H1 (cell line): ENCODE measurements at regions not wholly inside any gene's neighbourhood (a gene's known extent, or its start where the extent isn't known, plus 50 kb on each side); places are given as distances from the start of the nearest gene placed in this dataset.

Experiments
- CTCF ChIA-PET: fragments of 300-600 bp; sonication (Branson Sonifier 250); formaldehyde crosslinking; loops from one replicate; lab custom pipeline; 2021; ENCODE audit not compliant: partially characterized antibody; lab: Charles Lee
- POLR2A ChIA-PET: fragments of 300-600 bp; sonication (Branson Sonifier 250); formaldehyde crosslinking; loops from one replicate; lab custom pipeline; 2021; ENCODE audit warnings: inconsistent platforms; ENCODE audit not compliant: partially characterized antibody; lab: Charles Lee
- DNase-seq, 2 experiments: peaks; one replicate each; pipeline versions ENCODE4 v3.0.0 to v3.0.0-alpha.2; 2010 to 2022; ENCODE audit warnings: low spot score in 2 of 2, low read depth in 1 of 2, mixed read lengths in 1 of 2
- FAIRE-seq: peaks from 2 replicates; lab custom pipeline; 2011; peaks lifted over from hg19 to GRCh38; lab: Jason Lieb, UNC
- H2AFZ ChIP-seq: 2 replicates; pipeline ENCODE4 v1.8.1; 2012; ENCODE audit warnings: low read length, inconsistent platforms
- H2AK5ac ChIP-seq: 2 replicates; pipeline ENCODE4 v1.6.1; 2013; ENCODE audit warnings: low read depth, low read length
- H2BK120ac ChIP-seq: replicated peaks from 2 replicates; pipeline ENCODE3; 2013; ENCODE audit warnings: low read depth, low read length, inconsistent platforms
- H2BK12ac ChIP-seq: 2 replicates; pipeline ENCODE4 v1.6.1; 2013; ENCODE audit warnings: low read depth, low read length
- H2BK15ac ChIP-seq: 2 replicates; pipeline ENCODE4 v1.6.1; 2013; ENCODE audit warnings: low read length
- H2BK20ac ChIP-seq: 2 replicates; pipeline ENCODE4 v1.6.1; 2013; ENCODE audit warnings: low read length
- H2BK5ac ChIP-seq: 2 replicates; pipeline ENCODE4 v1.6.1; 2013; ENCODE audit warnings: low read depth, low read length
- H3K14ac ChIP-seq: 2 replicates; pipeline ENCODE4 v1.6.1; 2013; ENCODE audit warnings: inconsistent platforms; ENCODE audit not compliant: insufficient read length
- H3K18ac ChIP-seq: 2 replicates; pipeline ENCODE4 v1.6.1; 2013; ENCODE audit warnings: low read length; ENCODE audit errors: extremely low read depth
- H3K23ac ChIP-seq: 2 replicates; pipeline ENCODE4 v1.6.1; 2013; ENCODE audit warnings: inconsistent platforms; ENCODE audit not compliant: insufficient read length
- H3K23me2 ChIP-seq: 2 replicates; pipeline ENCODE4 v1.6.1; 2013; ENCODE audit warnings: low read depth, low read length
- H3K27ac ChIP-seq: 2 replicates; pipeline ENCODE4 v1.6.1; 2011; ENCODE audit warnings: low read depth, low read length, inconsistent platforms
- H3K27me3 ChIP-seq, 4 experiments: replicated peaks in 1 of 4; 1 replicate in 1 of 4; 2 replicates in 3 of 4; pipeline versions ENCODE4 v1.6.1 to v1.8.1; 2011 to 2013; ENCODE audit warnings: low read length in 3 of 4, mild to moderate bottlenecking in 3 of 4, inconsistent platforms in 2 of 4, mixed read lengths in 2 of 4, moderate library complexity in 1 of 4; ENCODE audit not compliant: control insufficient read depth in 3 of 4, insufficient read depth in 3 of 4; ENCODE audit errors: extremely low read depth in 1 of 4
- H3K36me3 ChIP-seq, 4 experiments: 2 replicates each; pipeline versions ENCODE4 v1.6.1 to v1.8.1; 2011 to 2013; ENCODE audit warnings: mild to moderate bottlenecking in 4 of 4, low read length in 3 of 4, moderate library complexity in 2 of 4, control low read depth in 1 of 4, inconsistent platforms in 1 of 4; ENCODE audit not compliant: insufficient read depth in 4 of 4, control insufficient read depth in 2 of 4
- H3K4ac ChIP-seq: replicated peaks from 2 replicates; pipeline ENCODE3; 2013; ENCODE audit warnings: low read length, low read depth, mixed read lengths, inconsistent platforms; ENCODE audit not compliant: insufficient read length
- H3K4me1 ChIP-seq, 4 experiments: replicated peaks in 1 of 4; 1 replicate in 1 of 4; 2 replicates in 3 of 4; pipeline versions ENCODE4 v1.6.1 to v1.8.1; 2011 to 2013; ENCODE audit warnings: low read length in 3 of 4, inconsistent platforms in 2 of 4, mixed read lengths in 1 of 4; ENCODE audit not compliant: insufficient read depth in 4 of 4, control insufficient read depth in 3 of 4
- H3K4me2 ChIP-seq, 2 experiments: 2 replicates each; pipeline versions ENCODE4 v1.6.1 to v1.8.1; 2011 to 2013; ENCODE audit warnings: low read depth in 2 of 2, low read length in 2 of 2, control low read depth in 1 of 2, inconsistent platforms in 1 of 2, mild to moderate bottlenecking in 1 of 2; ENCODE audit not compliant: insufficient read depth in 1 of 2
- H3K4me3 ChIP-seq, 4 experiments: fragments of 200-600, 300-600 bp in 1 of 4; sonication (generic), shearing (Covaris generic), sonication (Bioruptor Twin) in 1 of 4; 2 replicates each; pipeline versions ENCODE4 v1.5.1 to v1.8.1; 2011 to 2016; ENCODE audit warnings: low read length in 4 of 4, low read depth in 3 of 4, control low read depth in 2 of 4, inconsistent platforms in 2 of 4, mild to moderate bottlenecking in 2 of 4, mixed read lengths in 1 of 4, moderate library complexity in 1 of 4; ENCODE audit not compliant: insufficient read depth in 2 of 4; ENCODE audit errors: extremely low read depth in 1 of 4
- H3K56ac ChIP-seq: replicated peaks from 2 replicates; pipeline ENCODE3; 2013; ENCODE audit warnings: low read depth, mild to moderate bottlenecking, mixed read lengths, low read length, inconsistent platforms; ENCODE audit not compliant: insufficient read length
- H3K79me1 ChIP-seq: 2 replicates; pipeline ENCODE4 v1.6.1; 2013; ENCODE audit warnings: low read depth, low read length, control low read depth
- H3K79me2 ChIP-seq, 2 experiments: 2 replicates each; pipeline versions ENCODE4 v1.6.1 to v1.8.1; 2012 to 2013; ENCODE audit warnings: low read length in 2 of 2, mild to moderate bottlenecking in 2 of 2, inconsistent platforms in 1 of 2; ENCODE audit not compliant: insufficient read depth in 2 of 2, control insufficient read depth in 1 of 2
- H3K9ac ChIP-seq, 4 experiments: replicated peaks in 1 of 4; 1 replicate in 1 of 4; 2 replicates in 3 of 4; pipeline versions ENCODE4 v1.6.1 to v1.8.1; 2011 to 2013; ENCODE audit warnings: low read depth in 3 of 4, low read length in 3 of 4, control low read depth in 2 of 4, mild to moderate bottlenecking in 2 of 4, moderate library complexity in 2 of 4, inconsistent platforms in 1 of 4; ENCODE audit errors: extremely low read depth in 1 of 4
- H3K9me3 ChIP-seq, 2 experiments: 2 replicates each; pipeline versions ENCODE4 v1.6.1 to v1.8.1; 2012 to 2013; ENCODE audit warnings: mild to moderate bottlenecking in 2 of 2, moderate library complexity in 2 of 2, control low read depth in 1 of 2, inconsistent platforms in 1 of 2, low read depth in 1 of 2, low read length in 1 of 2, mixed read lengths in 1 of 2; ENCODE audit not compliant: insufficient read depth in 2 of 2
- H4K20me1 ChIP-seq, 2 experiments: replicated peaks in 1 of 2; 2 replicates each; pipeline versions ENCODE3 to v1.8.1; 2011 to 2013; ENCODE audit warnings: inconsistent platforms in 2 of 2, low read length in 2 of 2, mild to moderate bottlenecking in 1 of 2; ENCODE audit not compliant: insufficient read depth in 2 of 2, control insufficient read depth in 1 of 2
- H4K5ac ChIP-seq: 2 replicates; pipeline ENCODE4 v1.6.1; 2013; ENCODE audit warnings: low read length, low read depth, mixed read lengths, inconsistent platforms; ENCODE audit not compliant: insufficient read length
- H4K8ac ChIP-seq: 2 replicates; pipeline ENCODE4 v1.8.0; 2013; ENCODE audit warnings: mild to moderate bottlenecking, moderate library complexity, low read length, inconsistent platforms; ENCODE audit not compliant: insufficient read depth; ENCODE audit errors: extremely low read depth
- H4K91ac ChIP-seq: replicated peaks from 2 replicates; pipeline ENCODE3; 2013; ENCODE audit warnings: low read length, mixed read lengths, inconsistent platforms; ENCODE audit not compliant: insufficient read length
- ATF3 ChIP-seq: IDR thresholded peaks from 2 replicates; pipeline ENCODE4 v1.6.1; 2011; ENCODE audit warnings: low read depth, mild to moderate bottlenecking, low read length; ENCODE audit not compliant: insufficient read depth
- HDAC2 ChIP-seq, 2 experiments: fragments of 300-600 bp in 1 of 2; sonication (generic) in 1 of 2; IDR thresholded peaks; 2 replicates each; pipeline ENCODE4 v1.6.1; 2011 to 2012; ENCODE audit warnings: low read depth in 2 of 2, low read length in 2 of 2, mild to moderate bottlenecking in 2 of 2, moderate library complexity in 2 of 2, borderline replicate concordance in 1 of 2, inconsistent platforms in 1 of 2
- KDM5A ChIP-seq: fragments of 200-600 bp; IDR thresholded peaks from 2 replicates; pipeline ENCODE4 v1.7.1; 2012; ENCODE audit warnings: mild to moderate bottlenecking, low read length, inconsistent platforms, mixed read lengths
- NANOG ChIP-seq: IDR thresholded peaks from 2 replicates; pipeline ENCODE4 v1.6.1; 2011; ENCODE audit warnings: low read length, low read depth, mild to moderate bottlenecking, inconsistent platforms; ENCODE audit not compliant: insufficient read depth, poor library complexity, severe bottlenecking
- POLR2AphosphoS5 ChIP-seq: IDR thresholded peaks from 2 replicates; pipeline ENCODE4 v1.6.1; 2011; ENCODE audit warnings: low read depth, low read length
- RBBP5 ChIP-seq: IDR thresholded peaks from 2 replicates; pipeline ENCODE4 v1.7.1; 2012; ENCODE audit warnings: low read depth, mild to moderate bottlenecking, inconsistent platforms, low read length, moderate library complexity, borderline replicate concordance
- SAP30 ChIP-seq: fragments of 300-600 bp; sonication (generic); IDR thresholded peaks from 2 replicates; pipeline ENCODE4 v1.7.1; 2012; ENCODE audit warnings: low read length, moderate library complexity, mild to moderate bottlenecking, inconsistent platforms; ENCODE audit not compliant: insufficient read depth, insufficient replicate concordance
- SIN3A ChIP-seq, 2 experiments: IDR thresholded peaks in 1 of 2; conservative IDR thresholded peaks in 1 of 2; 2 replicates each; pipeline ENCODE4 v1.6.1; 2011 to 2012; ENCODE audit warnings: low read length in 2 of 2, improper control_type of control experiment in 1 of 2, low read depth in 1 of 2, mild to moderate bottlenecking in 1 of 2
- SP4 ChIP-seq: IDR thresholded peaks from 2 replicates; pipeline ENCODE4 v1.6.1; 2012; ENCODE audit warnings: low read length, inconsistent platforms
- ZNF274 ChIP-seq: IDR thresholded peaks from 2 replicates; pipeline ENCODE4 v1.7.0; 2012; ENCODE audit warnings: low read length, borderline replicate concordance; ENCODE audit errors: extremely low read depth
- WGBS, 2 experiments: shearing (Covaris generic) in 1 of 2; methylation state at CpG; one replicate each; pipeline versions ENCODE4 v1.1.6 to v1.1.7; 2013 to 2015; ENCODE audit warnings: low lambda C conversion rate in 2 of 2, mixed read lengths in 2 of 2, inconsistent platforms in 1 of 2, low coverage in 1 of 2, missing lambda C conversion rate in 1 of 2; ENCODE audit not compliant: insufficient replicate concordance in 2 of 2, insufficient coverage in 1 of 2, insufficient read length in 1 of 2; ENCODE audit errors: extremely low coverage in 1 of 2, missing lambda C conversion rate in 1 of 2; 5-methylcytosine and 5-hydroxymethylcytosine counted together
- TF ChIP-seq, protein P1 (sequence below): IDR thresholded peaks from 2 replicates; pipeline ENCODE4 v1.6.1; 2012; ENCODE audit warnings: low read length, inconsistent platforms

DNA sequence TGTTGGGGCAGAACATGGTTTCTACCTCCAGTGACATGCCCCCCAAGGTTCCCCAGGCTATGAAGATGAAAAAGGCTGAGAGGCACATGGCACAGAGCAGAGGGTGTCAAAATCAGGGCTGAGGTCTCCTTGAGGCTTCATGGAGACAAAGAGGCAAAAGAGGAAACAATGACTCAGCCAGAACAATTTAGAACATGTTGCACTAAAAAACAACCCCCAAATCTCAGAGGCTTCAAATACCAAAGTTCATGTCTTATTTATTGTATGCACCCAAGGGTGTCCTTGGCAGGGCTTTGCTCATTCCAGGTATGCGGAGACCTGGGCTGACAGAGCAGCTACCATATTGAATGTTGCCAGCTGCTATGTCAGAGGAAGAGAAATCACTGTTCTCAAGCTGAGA is 964.1 kb downstream of the GRID1 start:
- Histone ChIP-seq H3K56ac (no peak overlapping the region), H3K9me3 (no peaks in the 10 kb centered on the region), H3K23me2 (no peaks in the 10 kb centered on the region; the same call in 1 of the 2 replicates), H2BK120ac (no peak overlapping the region), H3K36me3 (no peaks in the 10 kb centered on the region), H3K4ac (no peak overlapping the region), H2AK5ac (no peak overlapping the region), H3K27ac (no peak overlapping the region), H4K91ac (no peak overlapping the region), H2BK12ac (no peak overlapping the region), H2BK5ac (no peak overlapping the region), H4K5ac (no peak overlapping the region), H2BK15ac (no peak overlapping the region), H3K79me1 (no peaks in the 10 kb centered on the region), H2BK20ac (no peak overlapping the region), H3K14ac (no peak overlapping the region), H3K79me2 (no peaks in the 10 kb centered on the region), H3K18ac (no peak overlapping the region), H3K4me1 (peaks cover 0 to 4% (median 0%) of the 10 kb centered on the region in 4 experiments; a peak in 1 of 7 replicates), H3K23ac (no peak overlapping the region), H4K8ac (no peak overlapping the region), H3K9ac (no peak overlapping the region), H3K4me3 (no peak overlapping the region), H3K27me3 (no peaks in the 10 kb centered on the region; a peak in 1 of 7 replicates), H3K4me2 (no peak overlapping the region), H4K20me1 (no peaks in the 10 kb centered on the region), H2AFZ (no peak overlapping the region)
- ChIA-PET POLR2A (no interaction called here), CTCF (no interaction called here)
- 94% methylated on average over 1 of the region's 1 CpG; no CpG with 5 or more reads in 1 of the 2 experiments for WGBS, 2 experiments
- DNase-seq (no peak), FAIRE-seq (no peak)
- TF ChIP-seq POLR2AphosphoS5 (no peak), SAP30 (no peak), RBBP5 (no peak), KDM5A (no peak), SP4 (no peak), ATF3 (no peak), NANOG (no peak), HDAC2 (IDR thresholded peaks at IDR 0.05; ENCODE audit: borderline replicate concordance in 1 of 2, low read depth in 2 of 2, low read length in 2 of 2) (no peak), ZNF274 (no peak), SIN3A (conservative IDR thresholded peaks at IDR 0.05 in 1 of 2, IDR thresholded peaks at IDR 0.05 in 1 of 2; ENCODE audit: low read depth in 1 of 2, low read length in 2 of 2) (no peak)
- TF ChIP-seq, protein P1, sequence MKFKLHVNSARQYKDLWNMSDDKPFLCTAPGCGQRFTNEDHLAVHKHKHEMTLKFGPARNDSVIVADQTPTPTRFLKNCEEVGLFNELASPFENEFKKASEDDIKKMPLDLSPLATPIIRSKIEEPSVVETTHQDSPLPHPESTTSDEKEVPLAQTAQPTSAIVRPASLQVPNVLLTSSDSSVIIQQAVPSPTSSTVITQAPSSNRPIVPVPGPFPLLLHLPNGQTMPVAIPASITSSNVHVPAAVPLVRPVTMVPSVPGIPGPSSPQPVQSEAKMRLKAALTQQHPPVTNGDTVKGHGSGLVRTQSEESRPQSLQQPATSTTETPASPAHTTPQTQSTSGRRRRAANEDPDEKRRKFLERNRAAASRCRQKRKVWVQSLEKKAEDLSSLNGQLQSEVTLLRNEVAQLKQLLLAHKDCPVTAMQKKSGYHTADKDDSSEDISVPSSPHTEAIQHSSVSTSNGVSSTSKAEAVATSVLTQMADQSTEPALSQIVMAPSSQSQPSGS: no peak
